H1 (cell line): ENCODE measurements at regions not wholly inside any gene's neighbourhood (a gene's known extent, or its start where the extent isn't known, plus 50 kb on each side); places are given as distances from the start of the nearest gene placed in this dataset.

Experiments
- BRCA1 ChIP-seq: IDR thresholded peaks from 2 replicates; pipeline ENCODE4 v1.6.1; 2012; ENCODE audit warnings: low read depth, low read length, improper control_type of control experiment
- CBX5 ChIP-seq: fragments of 300-800, 300-1000 bp; sonication (generic); IDR thresholded peaks from 2 replicates; pipeline ENCODE4 v1.7.1; 2016; ENCODE audit warnings: antibody characterized with exemption, low read length, low read depth
- CREB1 ChIP-seq: IDR thresholded peaks from 2 replicates; pipeline ENCODE4 v1.6.1; 2012; ENCODE audit warnings: inconsistent platforms
- CTCF ChIP-seq, 3 experiments: IDR thresholded peaks; 1 replicate in 2 of 3; 2 replicates in 1 of 3; pipeline versions ENCODE4 v1.5.1 to v1.6.1; 2011; ENCODE audit warnings: low read length in 3 of 3, mild to moderate bottlenecking in 3 of 3, inconsistent platforms in 2 of 3, low read depth in 1 of 3, moderate library complexity in 1 of 3; ENCODE audit not compliant: insufficient read depth in 1 of 3; ENCODE audit errors: control extremely low read depth in 1 of 3
- EP300 ChIP-seq, 2 experiments: IDR thresholded peaks; 1 replicate in 1 of 2; 2 replicates in 1 of 2; pipeline ENCODE4 v1.6.1; 2011 to 2012; ENCODE audit warnings: low read depth in 2 of 2, low read length in 2 of 2, mild to moderate bottlenecking in 2 of 2, borderline replicate concordance in 1 of 2, inconsistent platforms in 1 of 2, moderate library complexity in 1 of 2
- EZH2 ChIP-seq: fragments of 200-600 bp; sonication (generic); IDR thresholded peaks from 2 replicates; pipeline ENCODE4 v1.7.1; 2012; ENCODE audit warnings: low read depth, mild to moderate bottlenecking, moderate library complexity, low read length, inconsistent platforms; ENCODE audit not compliant: severe bottlenecking
- GABPA ChIP-seq: IDR thresholded peaks from 2 replicates; pipeline ENCODE4 v1.6.1; 2011; ENCODE audit warnings: mild to moderate bottlenecking, low read length, moderate library complexity, borderline replicate concordance; ENCODE audit not compliant: insufficient read depth
- SAP30 ChIP-seq: fragments of 300-600 bp; sonication (generic); IDR thresholded peaks from 2 replicates; pipeline ENCODE4 v1.7.1; 2012; ENCODE audit warnings: low read length, moderate library complexity, mild to moderate bottlenecking, inconsistent platforms; ENCODE audit not compliant: insufficient read depth, insufficient replicate concordance
- SIX5 ChIP-seq: IDR thresholded peaks from 2 replicates; pipeline ENCODE4 v1.6.1; 2011; ENCODE audit warnings: mild to moderate bottlenecking, low read depth, low read length
- SRF ChIP-seq: IDR thresholded peaks from 2 replicates; pipeline ENCODE4 v1.6.1; 2011; ENCODE audit warnings: mild to moderate bottlenecking, low read depth, low read length, moderate library complexity
- USF2 ChIP-seq: IDR thresholded peaks from 2 replicates; pipeline ENCODE4 v1.6.1; 2011; ENCODE audit warnings: low read length, improper control_type of control experiment
- YY1 ChIP-seq: IDR thresholded peaks from 2 replicates; pipeline ENCODE4 v1.6.1; 2011; ENCODE audit warnings: low read depth, mild to moderate bottlenecking, low read length

- no peak for TF ChIP-seq EP300 (IDR thresholded peaks at IDR 0.05; ENCODE audit: borderline replicate concordance in 1 of 2, low read depth in 2 of 2, low read length in 2 of 2)
- TF ChIP-seq EZH2: no peak
- TF ChIP-seq CTCF (IDR thresholded peaks at IDR 0.05; ENCODE audit: control extremely low read depth in 1 of 3, insufficient read depth in 1 of 3, low read depth in 1 of 3, low read length in 3 of 3): no peak
- no peak for TF ChIP-seq YY1
- no peak for TF ChIP-seq BRCA1
- no peak for TF ChIP-seq USF2
- TF ChIP-seq CREB1: no peak
- no peak for TF ChIP-seq CBX5
- no peak for TF ChIP-seq GABPA
- TF ChIP-seq SAP30: no peak
- TF ChIP-seq SIX5: no peak
- no peak for TF ChIP-seq SRF
Measured at GRCh38 chr5:137564398-137564961, 65.4 kb upstream of the SPOCK1 start.
